ENCODE measurements at regions not wholly inside any gene's neighbourhood (a gene's known extent, or its start where the extent isn't known, plus 50 kb on each side); places are given as distances from the start of the nearest gene placed in this dataset.

GRCh38 chr6:72533606-72534005, 88.3 kb upstream of the KCNQ5 start:
- TF ChIP-seq CTCF (conservative IDR thresholded peaks at IDR 0.05; ENCODE audit: low read depth, low read length) (no peak), RAD21 (IDR thresholded peaks at IDR 0.05; ENCODE audit: low read length) (no peak), SMC3 (IDR thresholded peaks at IDR 0.05; ENCODE audit: low read depth, low read length) (no peak), BHLHE40 (IDR thresholded peaks at IDR 0.05; ENCODE audit: low read depth, low read length) (no peak), ELK1 (IDR thresholded peaks at IDR 0.05; ENCODE audit: borderline replicate concordance, low read depth, low read length) (no peak), USF2 (IDR thresholded peaks at IDR 0.05; ENCODE audit: low read depth, low read length) (no peak), POLR2A (IDR thresholded peaks at IDR 0.05; ENCODE audit: low read depth, low read length) (no peak), CHD1 (IDR thresholded peaks at IDR 0.05; ENCODE audit: low read depth, low read length) (no peak)
